IMR-90 (cell line): ENCODE measurements at regions not wholly inside any gene's neighbourhood (a gene's known extent, or its start where the extent isn't known, plus 50 kb on each side); places are given as distances from the start of the nearest gene placed in this dataset.
A peak's percentile ranks its signal among the peaks of the same experiment; 100 is the strongest.

Source experiments
- ATAC-seq: fragments of 200-7000 bp; cut with Tn5 transposase; 2 replicates; pipeline ENCODE4 v1.9.1; 2020; ENCODE audit warnings: low read depth, mild to moderate bottlenecking, moderate library complexity
- BruUV-seq: library from RNA; stranded (reverse); fragments of 400-500 nt; replicated peaks from 2 replicates; lab custom pipeline; 2021; lab: Mats Ljungman, UMichigan
- CTCF ChIA-PET: fragments of 300-600 bp; formaldehyde crosslinking; extraction: SDS; loops from one replicate; lab custom pipeline; 2021; ENCODE audit warnings: antibody characterized with exemption; lab: Yijun Ruan, JAX
- POLR2A ChIA-PET: fragments of 300-600 bp; sonication (Branson Sonifier 250); formaldehyde crosslinking; loops from one replicate; lab custom pipeline; 2022; ENCODE audit warnings: antibody characterized with exemption; ENCODE audit not compliant: unreplicated experiment; lab: Charles Lee
- DNase-seq: peaks from one replicate; pipeline ENCODE4 v3.0.0; 2013
- H2AFZ ChIP-seq: replicated peaks from 2 replicates; pipeline ENCODE3; 2013; ENCODE audit warnings: low read length, mild to moderate bottlenecking; ENCODE audit not compliant: poor library complexity
- H2AK5ac ChIP-seq: 2 replicates; pipeline ENCODE4 v1.6.1; 2013; ENCODE audit warnings: low read depth, low read length, inconsistent platforms
- H2AK9ac ChIP-seq: replicated peaks from 2 replicates; pipeline ENCODE3; 2013; ENCODE audit warnings: mild to moderate bottlenecking, low read depth, low read length, moderate library complexity; ENCODE audit not compliant: poor library complexity
- H2BK120ac ChIP-seq: 2 replicates; pipeline ENCODE4 v1.6.1; 2013; ENCODE audit warnings: low read depth, low read length, inconsistent platforms
- H2BK15ac ChIP-seq: 3 replicates; pipeline ENCODE4 v1.6.1; 2013; ENCODE audit warnings: low read depth, low read length, inconsistent platforms
- H2BK20ac ChIP-seq: 2 replicates; pipeline ENCODE4 v1.6.1; 2013; ENCODE audit warnings: low read depth, mild to moderate bottlenecking, inconsistent platforms, low read length, moderate library complexity
- H2BK5ac ChIP-seq: 2 replicates; pipeline ENCODE4 v1.6.1; 2013; ENCODE audit warnings: mild to moderate bottlenecking, low read depth, low read length, inconsistent platforms; ENCODE audit not compliant: poor library complexity, severe bottlenecking
- H3K14ac ChIP-seq: replicated peaks from 2 replicates; pipeline ENCODE4 v1.6.1; 2013; ENCODE audit warnings: low read depth, low read length, inconsistent platforms
- H3K18ac ChIP-seq: 2 replicates; pipeline ENCODE4 v1.6.1; 2013; ENCODE audit warnings: low read depth, low read length, control low read depth
- H3K23ac ChIP-seq: 2 replicates; pipeline ENCODE4 v1.6.1; 2013; ENCODE audit warnings: low read depth, low read length, inconsistent platforms
- H3K27ac ChIP-seq: 2 replicates; pipeline ENCODE4 v1.5.1; 2013; ENCODE audit warnings: mild to moderate bottlenecking, control low read depth, low read length; ENCODE audit not compliant: insufficient read depth
- H3K27me3 ChIP-seq: 2 replicates; pipeline ENCODE4 v1.6.1; 2013; ENCODE audit warnings: low read length; ENCODE audit not compliant: control insufficient read depth, insufficient read depth
- H3K36me3 ChIP-seq: 2 replicates; pipeline ENCODE4 v1.6.1; 2013; ENCODE audit warnings: low read length, mixed read lengths; ENCODE audit not compliant: control insufficient read depth, insufficient read depth
- H3K4ac ChIP-seq: 2 replicates; pipeline ENCODE4 v1.6.1; 2013; ENCODE audit warnings: low read depth, low read length, inconsistent platforms
- H3K4me1 ChIP-seq: 2 replicates; pipeline ENCODE4 v1.6.1; 2013; ENCODE audit warnings: low read length, mixed read lengths; ENCODE audit not compliant: control insufficient read depth, insufficient read depth
- H3K4me2 ChIP-seq: 2 replicates; pipeline ENCODE4 v1.6.1; 2013; ENCODE audit warnings: low read depth, mild to moderate bottlenecking, control low read depth, low read length, moderate library complexity
- H3K4me3 ChIP-seq: 2 replicates; pipeline ENCODE4 v1.5.1; 2013; ENCODE audit warnings: low read depth, mild to moderate bottlenecking, control low read depth, low read length, moderate library complexity; ENCODE audit not compliant: insufficient read depth
- H3K56ac ChIP-seq: 2 replicates; pipeline ENCODE4 v1.6.1; 2013; ENCODE audit warnings: low read length, inconsistent platforms; ENCODE audit not compliant: insufficient read depth; ENCODE audit errors: extremely low read depth
- H3K79me1 ChIP-seq, 2 experiments: 2 replicates each; pipeline ENCODE4 v1.6.1; 2013; ENCODE audit warnings: low read length in 2 of 2, inconsistent platforms in 1 of 2, low read depth in 1 of 2
- H3K9ac ChIP-seq: 2 replicates; pipeline ENCODE4 v1.6.1; 2013; ENCODE audit warnings: low read depth, low read length, control low read depth
- H3K9me1 ChIP-seq: 2 replicates; pipeline ENCODE4 v1.6.1; 2013; ENCODE audit warnings: low read length, inconsistent platforms; ENCODE audit not compliant: insufficient read depth
- H3K9me3 ChIP-seq: 2 replicates; pipeline ENCODE4 v1.6.1; 2013; ENCODE audit warnings: low read length; ENCODE audit not compliant: control insufficient read depth, insufficient read depth
- H4K20me1 ChIP-seq: 2 replicates; pipeline ENCODE4 v1.6.1; 2013; ENCODE audit warnings: low read length, inconsistent platforms; ENCODE audit not compliant: insufficient read depth
- H4K5ac ChIP-seq: 2 replicates; pipeline ENCODE4 v1.6.1; 2013; ENCODE audit warnings: mild to moderate bottlenecking, low read depth, low read length, control low read depth
- H4K8ac ChIP-seq, 2 experiments: 2 replicates each; pipeline ENCODE4 v1.6.1; 2013; ENCODE audit warnings: low read depth in 2 of 2, low read length in 2 of 2, control low read depth in 1 of 2, inconsistent platforms in 1 of 2
- H4K91ac ChIP-seq: 2 replicates; pipeline ENCODE4 v1.6.1; 2013; ENCODE audit warnings: low read depth, low read length, inconsistent platforms; ENCODE audit not compliant: insufficient read depth
- BHLHE40 ChIP-seq: fragments of 150-350 bp; IDR thresholded peaks from 2 replicates; pipeline ENCODE4 v1.6.1; 2016; ENCODE audit warnings: mild to moderate bottlenecking, low read depth, low read length
- MAFK ChIP-seq: IDR thresholded peaks from 2 replicates; pipeline ENCODE4 v1.6.1; 2012; ENCODE audit warnings: low read depth, low read length, improper control_type of control experiment
- MAZ ChIP-seq: IDR thresholded peaks from 2 replicates; pipeline ENCODE4 v1.6.1; 2012; ENCODE audit warnings: low read depth, mild to moderate bottlenecking, low read length, improper control_type of control experiment, moderate library complexity, borderline replicate concordance
- MXI1 ChIP-seq: IDR thresholded peaks from 2 replicates; pipeline ENCODE4 v1.6.1; 2012; ENCODE audit warnings: low read depth, mild to moderate bottlenecking, low read length, moderate library complexity, borderline replicate concordance
- SMC3 ChIP-seq: fragments of 150-350 bp; IDR thresholded peaks from 2 replicates; pipeline ENCODE4 v1.6.1; 2016; ENCODE audit warnings: low read depth, mild to moderate bottlenecking, antibody characterized with exemption, low read length, moderate library complexity
- WGBS, 2 experiments: methylation state at CpG; one replicate each; pipeline versions ENCODE4 v1.1.5 to v1.1.7; 2013; ENCODE audit warnings: missing lambda C conversion rate in 2 of 2; ENCODE audit not compliant: insufficient read length in 1 of 2; ENCODE audit errors: extremely low coverage in 2 of 2; 5-methylcytosine and 5-hydroxymethylcytosine counted together
- dilution Hi-C: fragments of 300-500 bp; cut with HindIII; formaldehyde crosslinking; loops from one replicate; pipeline ENCODE4 v1.14.3; 2018; ENCODE audit warnings: low sequenced_read_pairs; ENCODE audit not compliant: unreplicated experiment
- in situ Hi-C: fragments of 300-500 bp; cut with MboI; formaldehyde crosslinking; loops from 3 replicates; pipeline ENCODE4 v1.14.3; 2019; ENCODE audit warnings: low sequenced_read_pairs, inconsistent platforms, mixed read lengths
- intact Hi-C: fragments of 100-400 bp; cut with micrococcal nuclease; formaldehyde crosslinking; loops from 2 replicates; pipeline ENCODE4 v1.10.0; 2022
- TF ChIP-seq, protein P1 (sequence below): fragments of 150-350 bp; IDR thresholded peaks from 2 replicates; pipeline ENCODE4 v1.6.1; 2017; ENCODE audit warnings: mild to moderate bottlenecking, antibody characterized with exemption, low read length, low read depth

- ChIA-PET POLR2A (interaction anchor here (0.6 to 0.9 kb wide), 2 partner anchors 17 to 211 kb away, joined by 3 to 7 read pairs; no protein-coding TSS in a partner anchor), CTCF (interaction anchor here (0.6 kb wide), 1 partner anchor 57 kb away, joined by 3 read pairs; no protein-coding TSS in a partner anchor)
- Histone ChIP-seq H3K79me1 (no peaks in the 10 kb centered on the region; a peak in 1 of 4 replicates), H3K36me3 (no peaks in the 10 kb centered on the region), H3K4me3 (no peak overlapping the region), H3K56ac (no peak overlapping the region; the same call in 1 of the 2 replicates), H3K23ac (no peak overlapping the region), H4K5ac (no peak overlapping the region), H3K18ac (peak overlapping the region; percentile 96), H3K9ac (no peak overlapping the region), H4K20me1 (no peaks in the 10 kb centered on the region), H3K27ac (no peak overlapping the region), H4K8ac (peak overlapping the region; percentile 45 to 95; a peak in 2 of 4 replicates), H2AK5ac (peak overlapping the region; percentile 99; the same call in 1 of the 2 replicates), H3K9me1 (peaks cover 8% of the 10 kb centered on the region), H2BK5ac (no peak overlapping the region), H2BK15ac (peak overlapping the region; percentile 93; the same call in 1 of the 3 replicates), H3K4me1 (peaks cover 19% of the 10 kb centered on the region), H3K4ac (peak overlapping the region; percentile 98), H3K27me3 (no peaks in the 10 kb centered on the region), H2BK120ac (peak overlapping the region; percentile 99), H2AFZ (no peak overlapping the region), H2BK20ac (peak overlapping the region; percentile 98), H4K91ac (peak overlapping the region; percentile 43), H3K9me3 (no peaks in the 10 kb centered on the region), H3K4me2 (no peak overlapping the region), H2AK9ac (no peak overlapping the region), H3K14ac (peak overlapping the region; percentile 95)
- 86% methylated on average over 1 of the region's 2 CpGs; no CpG with 5 or more reads in 1 of the 2 experiments for WGBS, 2 experiments
- dilution Hi-C loops (no loop called here), intact Hi-C loops (loop anchor here (5.0 to 10.0 kb wide), 5 partner anchors 154 to 706 kb away; partner anchors contain the start of gene ADRA1B), in situ Hi-C loops (loop anchor here (25.0 kb wide), 1 partner anchor 601 kb away; no protein-coding TSS in a partner anchor)
- no peak for TF ChIP-seq SMC3
- TF ChIP-seq MXI1, result no peak
- no peak for TF ChIP-seq MAFK
- TF ChIP-seq, protein P1, sequence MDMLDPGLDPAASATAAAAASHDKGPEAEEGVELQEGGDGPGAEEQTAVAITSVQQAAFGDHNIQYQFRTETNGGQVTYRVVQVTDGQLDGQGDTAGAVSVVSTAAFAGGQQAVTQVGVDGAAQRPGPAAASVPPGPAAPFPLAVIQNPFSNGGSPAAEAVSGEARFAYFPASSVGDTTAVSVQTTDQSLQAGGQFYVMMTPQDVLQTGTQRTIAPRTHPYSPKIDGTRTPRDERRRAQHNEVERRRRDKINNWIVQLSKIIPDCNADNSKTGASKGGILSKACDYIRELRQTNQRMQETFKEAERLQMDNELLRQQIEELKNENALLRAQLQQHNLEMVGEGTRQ, result no peak
- TF ChIP-seq MAZ, result no peak
- no peak for TF ChIP-seq BHLHE40
- ATAC-seq (no peak), DNase-seq (no peak)
- BruUV-seq, result no TSS peak
These were observed 153.4 kb upstream of the ADRA1B start for GRCh38 chr5:159762921-159763320.
